Hepatocyte (in vitro differentiated cells): ENCODE measurements at regions not wholly inside any gene's neighbourhood (a gene's known extent, or its start where the extent isn't known, plus 50 kb on each side); places are given as distances from the start of the nearest gene placed in this dataset.
"Not testable (repeated sequence)": the region's sequence is repeated elsewhere in the genome, so short reads cannot be mapped to it uniquely, and the experiment has no call there.

ENCODE experiments used
- DNase-seq: peaks from one replicate; pipeline ENCODE4 v3.0.0-alpha.2; 2016; ENCODE audit warnings: low spot score
- H2AFZ ChIP-seq: fragments of 200-600 bp; sonication (generic); 2 replicates; pipeline ENCODE4 v1.6.0; 2016; ENCODE audit warnings: antibody characterized with exemption, mild to moderate bottlenecking
- H3K27ac ChIP-seq: fragments of 200-600 bp; sonication (generic); 2 replicates; pipeline ENCODE4 v1.5.1; 2016; ENCODE audit warnings: mild to moderate bottlenecking
- H3K27me3 ChIP-seq: fragments of 200-600 bp; sonication (generic); 2 replicates; pipeline ENCODE4 v1.6.1; 2016
- H3K36me3 ChIP-seq: fragments of 200-600 bp; sonication (generic); replicated peaks from 2 replicates; pipeline ENCODE4 v1.5.1; 2016; ENCODE audit warnings: low read depth; ENCODE audit not compliant: insufficient read depth
- H3K4me1 ChIP-seq: fragments of 200-600 bp; sonication (generic); 2 replicates; pipeline ENCODE4 v1.5.1; 2016; ENCODE audit warnings: mild to moderate bottlenecking, moderate library complexity; ENCODE audit not compliant: insufficient read depth
- H3K4me2 ChIP-seq: fragments of 200-600 bp; sonication (generic); 2 replicates; pipeline ENCODE4 v1.6.0; 2016
- H3K4me3 ChIP-seq: fragments of 200-600 bp; sonication (generic); 2 replicates; pipeline ENCODE4 v1.5.1; 2016; ENCODE audit warnings: mild to moderate bottlenecking
- H3K79me2 ChIP-seq: fragments of 200-600 bp; sonication (generic); 2 replicates; pipeline ENCODE4 v1.6.0; 2017; ENCODE audit warnings: mild to moderate bottlenecking
- H3K9me2 ChIP-seq: fragments of 200-600 bp; sonication (generic); replicated peaks from 2 replicates; pipeline ENCODE4 v1.6.0; 2017; ENCODE audit warnings: mild to moderate bottlenecking; ENCODE audit not compliant: insufficient read depth
- H3K9me3 ChIP-seq: fragments of 200-600 bp; sonication (generic); 2 replicates; pipeline ENCODE4 v1.5.1; 2016; ENCODE audit warnings: low read depth, mild to moderate bottlenecking
- H4K20me1 ChIP-seq: fragments of 200-600 bp; sonication (generic); 2 replicates; pipeline ENCODE4 v1.6.0; 2016; ENCODE audit warnings: mild to moderate bottlenecking; ENCODE audit not compliant: insufficient read depth, poor library complexity, severe bottlenecking
- CTCF ChIP-seq: fragments of 200-600 bp; sonication (generic); IDR thresholded peaks from 2 replicates; pipeline ENCODE4 v1.5.1; 2016; ENCODE audit warnings: antibody characterized with exemption, mild to moderate bottlenecking; ENCODE audit not compliant: poor library complexity
- EZH2 ChIP-seq: fragments of 200-600 bp; sonication (generic); IDR thresholded peaks from 2 replicates; pipeline ENCODE4 v1.6.1; 2016; ENCODE audit warnings: antibody characterized with exemption, mild to moderate bottlenecking, borderline replicate concordance
- EZH2phosphoT487 ChIP-seq: fragments of 200-600 bp; sonication (generic); IDR thresholded peaks from one replicate; pipeline ENCODE4 v1.6.1; 2018; ENCODE audit warnings: antibody characterized with exemption, mild to moderate bottlenecking, low read depth, moderate library complexity; ENCODE audit not compliant: unreplicated experiment, severe bottlenecking
- WGBS: methylation state at CpG from one replicate; pipeline ENCODE4 v1.1.6; 2016; ENCODE audit warnings: low lambda C conversion rate; ENCODE audit errors: missing lambda C conversion rate; 5-methylcytosine and 5-hydroxymethylcytosine counted together

GRCh38 chr14:59134307-59134706, 54.2 kb upstream of the DAAM1 start:
- no peak overlapping the region for H3K27ac ChIP-seq
- H3K9me3 ChIP-seq: no peaks in the 10 kb centered on the region
- no peaks in the 10 kb centered on the region for H3K79me2 ChIP-seq
- TF ChIP-seq EZH2phosphoT487 (no peak), EZH2 (no peak), CTCF (no peak)
- 85% methylated on average over 3 of the region's 3 CpGs for WGBS
- H4K20me1 ChIP-seq: no peaks in the 10 kb centered on the region
- peaks cover 12% of the 10 kb centered on the region for H3K4me1 ChIP-seq
- no peak overlapping the region for H3K4me3 ChIP-seq
- no peak for DNase-seq
- no peaks in the 10 kb centered on the region for H3K36me3 ChIP-seq
- H3K27me3 ChIP-seq: no peaks in the 10 kb centered on the region
- no peak overlapping the region for H3K4me2 ChIP-seq
- H3K9me2 ChIP-seq: no peaks in the 10 kb centered on the region
- H2AFZ ChIP-seq: no peak overlapping the region

GRCh38 chr14:59137256-59137655, 51.2 kb upstream of the DAAM1 start:
- Histone ChIP-seq H3K36me3 (no peaks in the 10 kb centered on the region), H4K20me1 (no peaks in the 10 kb centered on the region), H3K9me3 (no peaks in the 10 kb centered on the region), H3K4me1 (peaks cover 6% of the 10 kb centered on the region), H3K9me2 (no peaks in the 10 kb centered on the region), H2AFZ (no peak overlapping the region), H3K4me2 (no peak overlapping the region), H3K27ac (no peak overlapping the region), H3K79me2 (no peaks in the 10 kb centered on the region), H3K4me3 (no peak overlapping the region), H3K27me3 (no peaks in the 10 kb centered on the region)
- TF ChIP-seq CTCF (no peak), EZH2phosphoT487 (no peak), EZH2 (no peak)
- WGBS: 97% methylated on average over 3 of the region's 3 CpGs
- no peak for DNase-seq

GRCh38 chr14:59138576-59138975, 49.9 kb upstream of the DAAM1 start:
- H3K4me2 ChIP-seq, H3K27me3 ChIP-seq, H3K9me3 ChIP-seq, DNase-seq, H2AFZ ChIP-seq, H3K4me3 ChIP-seq, H3K27ac ChIP-seq, H3K9me2 ChIP-seq, H3K4me1 ChIP-seq, H3K79me2 ChIP-seq, H4K20me1 ChIP-seq, H3K36me3 ChIP-seq: not testable (repeated sequence)
- WGBS: 87% methylated on average over 4 of the region's 5 CpGs
